Femur (tissue), 1 donor: ENCODE measurements at regions not wholly inside any gene's neighbourhood (a gene's known extent, or its start where the extent isn't known, plus 50 kb on each side); places are given as distances from the start of the nearest gene placed in this dataset.

Source experiments
- DNase-seq: peaks from one replicate; pipeline ENCODE4 v3.0.0-alpha.2; 2017

DNA sequence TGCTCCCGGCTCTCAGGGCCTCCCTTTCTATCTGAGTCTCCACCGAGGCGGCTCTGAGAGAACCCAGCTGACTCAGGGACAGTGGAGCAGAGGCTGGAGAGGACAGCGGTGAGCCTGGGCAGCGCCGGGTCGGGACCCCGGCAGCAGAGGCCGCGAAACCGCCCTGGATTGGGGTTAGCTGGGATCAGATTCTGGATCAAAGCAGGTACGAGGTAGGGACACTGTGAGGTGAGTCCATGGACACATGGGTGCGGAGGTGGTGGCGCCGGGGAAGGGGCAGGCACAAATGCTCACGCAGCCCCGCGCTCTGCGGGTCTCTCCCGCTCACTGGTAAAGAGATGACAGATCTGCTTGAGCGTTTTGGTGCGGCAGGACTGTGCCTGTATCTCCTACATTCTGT lies 146.4 kb upstream of the GGTLC1 start:
- no peak for DNase-seq

DNA sequence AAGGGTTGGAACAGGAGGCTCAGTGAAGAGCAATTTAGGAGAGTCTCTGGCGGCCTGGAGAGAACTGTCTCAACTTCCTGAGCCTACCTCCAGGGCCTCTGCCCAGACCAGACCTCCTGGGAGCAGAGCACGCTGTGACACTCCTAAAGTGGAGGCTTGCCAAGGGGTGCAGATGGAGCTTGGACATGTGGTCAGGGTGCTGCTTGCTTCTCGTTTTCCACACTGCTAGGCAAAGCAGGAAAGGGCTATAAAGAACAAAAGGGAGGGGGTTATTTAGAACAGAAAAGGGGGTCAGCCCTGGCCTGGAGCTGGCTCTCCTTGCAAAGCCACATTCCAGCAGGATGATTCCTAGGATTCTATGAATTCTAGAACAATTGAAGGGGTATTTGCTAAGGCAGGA lies 145.7 kb upstream of the GGTLC1 start:
- no peak for DNase-seq

DNA sequence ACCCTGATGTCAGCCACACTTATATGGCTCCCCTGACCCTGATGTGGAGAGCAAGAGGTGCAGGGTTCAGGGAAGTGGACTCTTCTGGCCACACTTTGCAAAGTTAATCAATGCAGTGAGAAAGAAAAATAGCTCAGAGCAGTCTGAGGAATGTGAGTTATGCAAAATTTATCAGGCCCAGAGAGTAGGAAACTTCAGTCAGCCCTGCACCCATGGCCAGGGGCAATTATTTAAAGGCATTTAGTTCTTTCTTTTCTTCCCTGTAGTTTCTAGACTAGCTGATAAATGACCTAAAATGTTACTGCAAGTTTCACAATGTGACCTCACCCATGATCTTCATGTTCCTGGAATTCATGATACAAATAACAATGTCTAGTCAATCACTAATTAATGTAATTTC lies 143.7 kb upstream of the GGTLC1 start:
- DNase-seq = no peak

DNA sequence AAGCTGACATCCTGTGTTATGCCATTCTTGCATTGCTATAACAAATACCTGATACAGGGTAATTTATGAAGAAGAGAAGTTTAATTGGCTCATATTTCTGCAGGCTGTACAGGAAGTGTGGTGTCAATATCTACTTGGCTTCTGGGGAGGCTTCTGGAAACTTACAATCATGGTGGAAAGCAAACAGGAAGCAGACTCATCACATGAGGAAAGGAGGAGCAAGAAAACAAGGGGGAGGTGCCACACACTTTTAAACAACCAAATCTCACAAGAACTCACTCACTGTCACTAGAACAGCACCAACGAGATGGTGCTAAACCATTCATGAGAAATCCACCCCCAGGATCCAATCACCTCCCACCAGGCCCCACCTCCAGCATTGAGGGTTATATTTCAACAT lies 143.1 kb upstream of the GGTLC1 start:
- no peak for DNase-seq

DNA sequence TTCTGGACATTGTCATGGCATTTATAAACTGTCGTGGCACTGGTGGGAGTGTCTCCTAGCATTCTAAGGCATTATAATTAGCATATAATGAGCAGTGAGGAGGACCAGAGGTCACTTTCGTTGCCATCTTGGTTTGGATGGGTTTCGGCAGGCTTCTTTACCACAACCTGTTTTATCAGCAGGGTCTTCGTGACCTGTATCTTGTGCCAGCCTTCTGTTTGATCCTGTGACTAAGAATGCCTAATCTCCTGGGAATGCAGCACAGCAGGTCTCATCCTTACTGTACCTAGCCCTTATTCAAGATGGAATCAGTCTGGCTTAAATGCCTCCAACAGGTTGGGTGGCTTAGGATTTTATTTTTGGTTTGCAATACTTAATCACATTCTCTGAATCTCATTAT lies 142.7 kb upstream of the GGTLC1 start:
- DNase-seq = no peak

DNA sequence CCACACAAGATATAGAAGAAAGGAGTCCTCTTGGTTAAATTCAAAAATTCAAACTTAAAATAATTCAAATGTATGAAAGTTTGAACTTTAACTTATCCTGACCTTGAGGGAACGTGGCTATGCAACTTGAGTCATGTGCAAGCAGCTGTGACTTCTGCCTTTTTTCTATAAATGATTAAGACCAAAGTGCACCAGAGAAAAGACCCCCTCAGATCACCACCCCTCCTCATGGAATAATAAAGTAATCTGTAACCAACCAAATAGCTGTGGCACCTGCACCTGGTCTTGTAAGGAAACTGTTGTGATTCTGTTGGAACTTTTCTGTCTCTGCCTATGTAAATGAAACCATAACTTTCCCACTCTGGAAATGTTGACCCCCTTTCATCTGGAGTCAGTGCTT lies 141.1 kb upstream of the GGTLC1 start:
- no peak for DNase-seq

DNA sequence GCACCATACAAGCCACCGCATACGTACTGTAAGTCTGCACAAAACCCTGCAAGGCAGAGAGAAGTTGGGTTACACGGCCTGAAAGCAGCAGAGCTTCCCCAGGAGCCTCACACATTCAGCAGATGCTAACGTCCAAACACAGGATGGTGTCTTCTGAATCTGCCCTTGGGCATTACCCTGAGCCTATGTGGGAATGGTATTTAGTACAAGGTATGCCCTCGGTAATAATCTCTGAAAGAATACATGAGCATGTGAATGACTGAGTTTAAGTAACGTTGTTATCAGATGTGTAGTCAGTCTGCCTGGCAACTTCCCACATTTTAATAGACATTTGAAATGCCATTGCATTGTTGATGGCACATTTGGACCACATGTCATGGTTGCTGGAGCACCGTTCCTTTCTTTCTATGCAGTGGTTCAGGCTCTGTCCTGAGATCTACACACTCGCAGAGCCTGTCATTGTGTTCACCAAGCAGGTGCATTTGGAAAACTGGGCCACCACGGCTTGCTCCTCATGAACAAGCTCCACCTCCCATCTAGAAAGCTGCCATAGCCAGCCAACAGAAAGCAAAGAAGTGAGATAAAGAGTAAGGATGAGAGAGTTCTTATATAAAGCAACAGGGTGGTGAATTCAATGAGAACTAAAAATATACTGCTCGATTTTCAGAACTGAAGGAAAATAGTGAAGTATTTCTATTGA lies 136.5 kb upstream of the GGTLC1 start:
- no peak for DNase-seq

DNA sequence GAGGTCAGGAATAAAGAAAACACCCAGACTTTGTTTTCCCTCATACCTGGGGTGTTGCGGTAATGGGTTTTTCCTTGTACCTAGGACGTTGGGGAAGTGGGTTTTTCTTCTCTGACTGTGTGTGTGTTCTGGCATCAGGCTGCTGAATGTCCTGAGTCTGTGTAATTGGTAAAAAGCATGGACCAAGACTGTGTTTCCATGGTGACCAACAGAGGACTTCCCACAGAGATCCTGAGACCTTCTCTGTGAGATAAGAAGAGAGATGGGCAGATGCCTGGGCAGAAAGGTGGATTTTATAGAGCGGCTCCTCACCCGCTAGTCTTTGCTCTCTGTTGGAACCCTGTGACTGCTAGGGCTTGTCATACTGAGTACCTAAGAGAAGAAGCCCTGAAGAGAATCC lies 135.4 kb upstream of the GGTLC1 start:
- DNase-seq = no peak

DNA sequence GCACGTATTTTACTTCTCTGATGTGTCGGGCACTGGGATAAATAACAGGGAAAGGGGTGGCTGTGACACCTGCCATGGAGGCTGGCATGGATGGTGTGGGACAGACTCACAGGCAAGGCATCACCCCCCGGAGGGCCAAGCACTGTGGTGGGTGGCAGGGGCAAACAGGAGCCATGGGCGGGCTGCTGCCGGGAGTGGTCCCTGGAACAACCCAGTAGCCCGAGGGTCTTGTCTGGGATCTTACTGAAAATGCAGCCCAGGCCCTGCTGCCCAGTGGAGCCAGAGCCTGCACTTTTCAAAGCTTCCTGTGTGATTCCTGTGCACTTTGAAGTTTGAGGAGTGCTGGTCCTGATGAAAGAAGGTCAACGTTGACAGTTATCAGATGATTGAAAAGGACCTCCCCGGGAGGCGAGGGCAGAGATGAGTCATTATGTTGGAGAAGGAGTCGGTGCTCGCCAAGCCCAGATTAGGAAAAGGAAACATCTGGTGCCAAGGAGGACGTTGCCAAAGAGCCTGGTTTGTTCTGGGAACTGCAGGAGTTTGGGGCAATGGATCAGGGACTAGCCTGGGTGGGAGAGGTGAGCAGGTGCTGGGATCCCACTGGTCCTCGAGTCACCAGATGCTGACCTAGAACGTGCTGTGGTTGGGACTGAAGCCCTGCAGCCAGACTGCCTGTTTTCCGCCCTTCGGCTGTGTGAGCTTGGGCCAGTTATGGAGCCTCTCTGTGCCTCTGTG lies 130.0 kb upstream of the GGTLC1 start:
- DNase-seq = no peak

DNA sequence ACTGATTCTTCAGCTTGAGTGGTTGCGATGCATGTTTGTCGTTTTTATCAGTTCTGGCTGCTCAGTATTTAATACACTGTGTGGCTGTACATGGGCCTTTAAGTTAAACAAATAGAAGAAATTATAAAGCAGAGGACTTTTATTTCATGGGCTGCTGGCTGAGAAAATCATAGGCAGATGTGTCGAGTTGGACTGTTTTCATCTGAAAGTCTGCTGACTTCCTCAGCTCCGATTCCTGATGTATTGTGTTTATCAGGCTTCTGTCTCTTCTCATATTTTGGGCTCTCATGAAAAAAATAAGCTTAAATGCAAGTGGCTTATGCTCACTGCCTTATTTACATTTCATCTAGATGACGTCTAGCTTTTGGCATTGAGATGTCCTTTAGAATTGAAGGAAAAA lies 129.5 kb upstream of the GGTLC1 start:
- DNase-seq = no peak

DNA sequence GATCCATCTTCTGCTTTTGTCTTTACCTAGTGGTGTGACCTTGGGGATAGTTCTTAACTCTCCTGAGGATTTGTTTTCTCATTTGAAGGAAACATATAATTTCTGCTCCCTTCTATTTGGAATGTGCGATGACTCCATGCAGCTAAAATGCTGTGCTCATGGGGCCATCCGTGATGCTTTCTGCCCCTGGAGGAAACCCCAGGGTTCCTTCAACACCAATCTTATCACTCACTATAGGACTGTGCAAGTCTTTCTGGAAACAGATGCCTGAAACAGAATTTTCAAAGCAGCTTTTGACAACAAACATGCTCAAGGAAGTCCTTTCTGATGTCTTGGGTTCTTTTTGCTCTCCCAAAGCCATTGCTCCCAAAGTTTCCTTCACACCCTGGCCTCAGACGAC lies 128.8 kb upstream of the GGTLC1 start:
- DNase-seq = no peak

DNA sequence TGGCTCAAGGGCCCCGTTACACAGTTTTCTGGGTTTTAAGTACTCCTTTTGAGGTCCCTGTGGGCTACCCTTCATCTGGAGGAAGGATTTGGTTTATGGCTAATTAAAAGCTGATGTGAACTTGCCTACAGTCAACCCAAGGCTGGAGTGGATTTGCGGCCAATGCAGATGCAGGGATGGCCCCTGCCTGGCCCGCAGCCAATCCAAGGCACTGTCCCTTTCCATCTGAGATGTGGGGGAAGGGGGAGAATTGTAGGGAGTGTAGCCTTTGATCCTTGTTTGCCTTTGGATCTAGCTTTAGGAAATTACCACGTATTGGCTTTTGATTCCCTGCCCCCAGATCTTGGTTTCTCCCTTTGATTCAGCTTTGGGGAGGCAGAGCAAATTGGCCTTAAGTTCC lies 128.0 kb upstream of the GGTLC1 start:
- no peak for DNase-seq

DNA sequence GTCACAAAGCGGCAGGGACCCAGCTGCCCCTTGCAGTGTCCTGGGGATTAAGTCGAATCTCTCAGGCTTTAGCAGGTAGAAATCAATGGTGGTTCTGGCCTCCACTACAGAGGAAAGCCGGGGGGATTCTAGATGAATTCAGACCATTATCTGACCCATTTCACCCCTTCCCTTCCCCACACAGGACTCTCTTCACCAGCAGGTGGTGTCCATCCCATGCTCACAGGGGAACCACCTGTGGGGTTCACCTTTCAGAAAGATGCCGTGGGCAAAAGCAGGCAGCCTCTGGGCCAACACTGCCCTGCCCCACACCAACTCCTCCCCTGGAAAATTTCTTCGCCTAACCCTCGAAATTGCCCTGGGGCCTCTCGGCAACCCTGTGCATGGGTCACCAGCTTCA lies 123.8 kb upstream of the GGTLC1 start:
- no peak for DNase-seq

DNA sequence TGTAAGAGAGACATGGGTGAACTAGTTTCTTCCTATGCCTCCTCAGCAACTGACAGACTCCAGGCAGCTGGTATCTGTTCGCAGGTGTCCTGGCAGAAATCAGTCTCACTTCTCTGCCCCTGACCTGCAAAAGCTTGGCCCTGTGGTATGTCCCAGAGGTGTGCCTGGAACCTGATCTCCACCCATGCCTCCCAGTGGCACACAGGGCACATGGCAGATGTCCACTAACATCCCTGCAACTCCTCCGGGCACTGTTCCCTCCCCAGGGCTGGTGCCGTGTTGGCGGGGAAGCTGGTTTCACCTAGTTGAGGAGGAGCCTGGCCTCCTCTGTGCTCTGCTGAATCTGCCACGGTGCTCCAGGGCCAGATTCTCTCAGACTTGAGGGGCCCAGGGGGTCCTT lies 123.3 kb upstream of the GGTLC1 start:
- DNase-seq = no peak

DNA sequence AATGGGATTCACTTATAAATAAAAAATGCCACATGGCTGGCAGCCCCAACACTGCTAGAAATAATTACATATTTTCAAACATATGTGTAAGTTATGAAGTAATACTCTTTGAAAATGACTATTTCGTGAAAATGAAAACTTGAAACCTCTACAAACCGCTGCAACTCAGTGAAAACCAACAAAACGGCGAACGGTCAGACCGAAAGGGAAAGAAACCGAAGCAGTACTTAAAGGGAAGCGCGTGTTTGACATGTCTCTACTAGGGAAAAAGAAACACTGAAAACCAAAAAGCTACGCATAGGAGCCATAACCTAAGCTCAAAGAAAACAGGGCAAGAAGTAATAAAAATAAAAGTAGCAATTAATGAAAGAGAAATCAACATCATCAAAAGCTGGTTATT lies 121.0 kb upstream of the GGTLC1 start:
- no peak for DNase-seq

DNA sequence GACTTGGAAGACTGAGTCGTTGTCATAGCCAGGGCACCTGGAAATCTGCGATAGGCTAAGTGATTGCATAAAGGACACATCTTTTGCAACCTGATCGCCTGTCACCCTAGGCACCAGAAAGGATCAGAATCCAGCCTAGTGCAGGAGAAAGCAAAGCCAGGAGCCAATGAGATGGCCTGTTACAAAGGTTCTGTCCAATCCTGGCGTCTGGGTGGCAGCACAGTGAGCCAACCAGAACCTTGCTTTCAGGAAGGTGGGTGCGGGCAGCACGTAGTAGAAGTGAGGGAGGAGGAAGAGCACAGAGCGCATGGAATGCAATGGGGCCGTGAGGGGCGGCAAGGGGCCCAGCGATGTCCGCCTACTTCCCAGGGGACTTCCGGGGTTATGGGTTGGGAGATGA lies 120.4 kb upstream of the GGTLC1 start:
- DNase-seq = no peak

DNA sequence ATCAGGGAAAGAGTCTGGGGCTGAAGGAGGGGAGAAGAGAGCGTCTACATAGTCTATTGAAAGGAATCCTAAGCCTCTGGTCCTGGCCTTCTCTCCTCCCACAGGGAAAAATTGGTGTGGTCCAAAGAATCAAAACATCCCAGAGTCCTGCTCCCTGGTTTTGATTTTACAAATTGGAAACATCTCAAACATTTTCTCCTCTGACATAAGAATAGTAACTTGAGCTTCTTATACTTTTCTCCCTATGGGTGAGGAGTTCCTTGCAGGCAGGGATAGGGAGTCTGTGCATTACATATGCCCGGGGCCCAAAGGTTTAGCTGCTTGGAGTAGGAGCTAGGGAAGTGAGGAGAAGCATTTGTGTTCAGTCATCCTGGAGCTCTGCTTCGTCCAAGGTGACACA lies 120.0 kb upstream of the GGTLC1 start:
- DNase-seq = no peak

DNA sequence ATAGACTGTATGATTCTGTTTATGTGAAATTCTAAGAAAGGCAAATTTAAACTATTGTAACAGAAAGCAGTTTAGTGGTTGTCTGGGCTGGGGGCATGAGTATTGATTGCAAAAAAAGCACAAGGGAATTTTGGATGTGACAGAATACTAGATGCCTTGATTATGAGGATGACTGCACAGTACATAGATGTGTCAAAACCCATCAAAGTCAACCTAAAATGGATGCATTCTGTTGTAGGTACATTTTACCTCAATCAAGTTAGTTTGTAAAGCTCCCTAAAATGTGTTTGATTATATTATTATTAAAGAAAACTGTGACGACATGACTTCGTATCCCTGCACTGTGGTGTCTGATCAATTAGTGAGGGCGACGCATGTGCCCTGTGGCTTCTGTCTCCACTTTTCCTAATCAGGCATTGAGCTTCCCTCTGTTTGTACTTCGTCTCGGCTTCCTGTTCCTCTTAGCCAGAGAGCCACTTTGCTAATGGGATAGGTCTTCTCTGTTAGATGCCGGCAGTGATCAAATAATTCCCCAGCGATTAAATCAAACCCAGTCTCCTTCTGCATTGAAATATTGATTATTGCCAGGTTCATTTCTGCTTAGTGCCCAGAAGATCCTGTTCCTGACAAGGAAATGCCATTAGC lies 118.3 kb upstream of the GGTLC1 start:
- no peak for DNase-seq

DNA sequence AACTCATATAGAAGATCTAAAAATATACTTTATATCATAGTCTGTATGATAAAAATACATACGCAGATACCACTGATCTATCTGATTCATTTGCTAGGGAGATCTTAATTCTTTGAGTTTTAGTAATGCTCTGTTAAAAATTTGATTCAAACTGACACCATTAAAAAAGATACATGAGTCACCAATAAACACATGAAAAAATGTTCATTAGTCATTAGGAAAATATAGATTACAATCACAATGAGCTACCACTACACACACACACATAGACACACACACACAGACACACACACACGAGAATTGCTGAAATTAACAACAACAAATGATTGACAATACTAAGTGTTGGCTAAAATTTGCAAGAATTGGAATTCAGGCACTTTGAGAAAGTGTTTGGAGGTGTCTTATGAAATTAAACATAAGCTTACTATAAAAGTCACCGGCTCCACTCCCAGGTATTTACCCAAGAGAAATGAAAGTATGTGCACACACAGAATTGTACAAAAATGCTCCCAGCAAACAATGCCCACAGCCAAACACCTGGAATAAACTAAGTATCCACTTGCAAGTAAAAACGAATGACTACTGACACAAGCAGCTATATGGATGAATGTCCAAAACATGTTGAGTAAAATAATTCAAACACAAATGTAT lies 117.7 kb upstream of the GGTLC1 start:
- DNase-seq = no peak

DNA sequence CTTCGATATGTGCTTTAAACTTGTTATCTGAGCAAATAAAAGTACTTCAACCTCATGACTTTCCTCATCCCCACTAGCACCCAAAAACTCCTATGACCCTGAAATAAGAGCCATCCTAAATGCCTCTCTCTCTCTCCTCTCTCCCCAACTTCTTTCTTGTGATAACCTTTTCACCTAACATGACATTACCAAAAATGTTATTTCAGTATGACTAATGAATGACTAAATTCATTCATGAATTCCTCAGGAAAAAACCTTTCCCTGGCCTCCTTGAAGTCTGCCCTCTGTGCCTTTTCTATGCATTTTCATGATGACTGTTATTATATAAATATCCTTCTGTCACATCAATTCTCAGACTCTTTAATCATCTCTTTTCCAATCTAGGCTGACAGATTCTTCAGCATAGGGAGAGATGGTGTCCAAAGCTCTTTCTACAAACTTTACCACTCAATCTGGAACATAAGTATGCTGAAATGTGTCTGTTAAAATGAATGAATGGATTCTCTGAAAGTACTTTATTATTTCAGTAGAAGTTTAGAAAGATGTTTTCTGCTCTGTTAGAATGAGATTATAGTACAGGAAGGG lies 114.3 kb upstream of the GGTLC1 start:
- DNase-seq = no peak

DNA sequence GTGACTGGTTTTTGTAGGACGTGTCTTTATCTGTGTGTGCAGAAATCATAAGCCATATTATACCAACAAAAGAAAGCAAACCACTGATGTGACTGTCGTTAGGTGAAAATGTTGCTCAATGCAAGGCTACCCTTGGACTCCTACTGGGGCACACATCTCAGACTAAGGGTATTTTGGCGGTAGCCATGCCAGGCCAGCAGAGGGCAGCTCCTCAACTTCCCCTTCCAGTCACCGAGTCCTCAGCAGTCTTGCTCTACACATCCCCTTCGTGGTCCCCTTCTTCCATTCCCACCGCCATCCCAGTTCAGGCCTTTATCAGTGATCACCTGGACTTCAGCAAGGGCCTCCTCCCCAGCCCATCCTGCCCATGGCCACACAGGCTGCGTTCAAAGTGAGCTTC lies 113.7 kb upstream of the GGTLC1 start:
- no peak for DNase-seq

DNA sequence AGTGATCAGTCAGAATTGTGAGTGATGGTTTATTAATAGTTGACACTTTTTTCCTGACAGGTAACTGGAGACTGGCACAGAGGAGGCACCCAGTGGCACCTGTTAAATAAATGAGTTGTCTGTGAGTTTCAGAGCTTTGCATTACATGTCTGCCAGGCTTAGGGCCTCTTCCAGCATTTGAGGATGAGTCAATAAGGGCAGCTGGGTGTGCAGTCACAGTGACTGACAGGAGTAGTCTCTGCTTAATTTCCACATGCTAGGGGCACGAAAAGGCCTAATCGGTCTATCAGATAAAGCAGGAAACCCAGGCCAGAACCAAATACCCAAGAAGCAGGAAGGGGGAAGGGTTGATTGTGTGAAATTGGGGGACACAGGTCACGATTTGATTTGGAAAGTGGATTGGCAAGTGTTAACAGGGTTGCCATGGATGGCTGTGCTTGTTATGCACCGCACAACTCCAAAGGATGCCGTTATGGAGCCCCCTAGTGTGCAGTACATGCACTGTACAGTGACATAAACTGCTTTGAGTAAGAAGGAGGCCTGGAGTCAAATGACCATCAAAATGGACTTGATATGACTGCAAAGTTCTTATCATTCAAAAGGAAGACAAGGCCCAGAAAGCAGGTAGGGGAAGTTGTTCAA lies 111.9 kb upstream of the GGTLC1 start:
- DNase-seq = peak; percentile 43

DNA sequence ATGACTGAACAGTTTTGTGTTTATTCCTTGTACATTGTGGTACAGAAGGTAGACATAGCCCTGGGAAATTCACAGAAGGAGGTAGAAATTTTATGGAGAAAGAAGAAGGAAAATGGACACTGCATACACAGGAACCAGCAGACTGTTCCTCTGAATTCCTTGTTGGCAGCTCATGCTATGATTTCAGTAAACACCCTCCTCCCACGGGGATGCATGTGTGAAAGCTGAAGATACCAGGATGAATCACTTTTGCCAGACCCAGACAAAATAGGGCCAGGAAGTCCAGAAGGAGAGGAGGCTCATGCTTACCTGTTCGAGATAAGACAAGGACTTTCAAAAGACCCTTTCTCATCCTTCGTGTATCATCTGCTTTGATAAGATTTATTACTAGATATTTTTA lies 110.3 kb upstream of the GGTLC1 start:
- DNase-seq = no peak
